Mucosa of descending colon (tissue), 3 donors: ENCODE measurements at regions not wholly inside any gene's neighbourhood (a gene's known extent, or its start where the extent isn't known, plus 50 kb on each side); places are given as distances from the start of the nearest gene placed in this dataset.

Source experiments
- ATAC-seq: fragments of 200-7000 bp; cut with Tn5 transposase; one replicate; pipeline ENCODE4 v1.9.1; 2020; ENCODE audit warnings: mild to moderate bottlenecking, moderate library complexity
- DNase-seq, 3 donors: peaks; one replicate each; pipeline ENCODE4 v3.0.0-alpha.2; 2020
- H3K36me3 ChIP-seq: fragments of 200-600 bp; one replicate; pipeline ENCODE4 v1.8.0; 2021; ENCODE audit warnings: low read depth, mild to moderate bottlenecking
- H3K4me1 ChIP-seq: fragments of 200-600 bp; one replicate; pipeline ENCODE4 v1.8.0; 2021; ENCODE audit warnings: low read depth, mild to moderate bottlenecking
- H3K4me3 ChIP-seq: fragments of 200-600 bp; one replicate; pipeline ENCODE4 v1.8.0; 2021; ENCODE audit warnings: mild to moderate bottlenecking
- H3K9me3 ChIP-seq: fragments of 200-600 bp; one replicate; pipeline ENCODE4 v1.8.0; 2021; ENCODE audit warnings: mild to moderate bottlenecking
- intact Hi-C, 2 donors: fragments of 100-400 bp; cut with DNase I in 1 of 2; cut with micrococcal nuclease in 1 of 2; formaldehyde crosslinking; loops; one replicate each; pipeline versions ENCODE4 v1.11.0 to v1.11.1; 2022; cut with DNase I, micrococcal nuclease
- TF ChIP-seq, protein P1 (sequence below): fragments of 200-600 bp; IDR thresholded peaks from one replicate; pipeline ENCODE4 v1.8.0; 2022; ENCODE audit warnings: antibody characterized with exemption, mild to moderate bottlenecking
- donor health status: DM: no; HTN: no; CAD: no; lungs with moderate emphysema.
- donor health status: DM: no; HTN: no; CAD: no.
- donor health status: DM: no; HTN: yes; CAD: no.

DNA sequence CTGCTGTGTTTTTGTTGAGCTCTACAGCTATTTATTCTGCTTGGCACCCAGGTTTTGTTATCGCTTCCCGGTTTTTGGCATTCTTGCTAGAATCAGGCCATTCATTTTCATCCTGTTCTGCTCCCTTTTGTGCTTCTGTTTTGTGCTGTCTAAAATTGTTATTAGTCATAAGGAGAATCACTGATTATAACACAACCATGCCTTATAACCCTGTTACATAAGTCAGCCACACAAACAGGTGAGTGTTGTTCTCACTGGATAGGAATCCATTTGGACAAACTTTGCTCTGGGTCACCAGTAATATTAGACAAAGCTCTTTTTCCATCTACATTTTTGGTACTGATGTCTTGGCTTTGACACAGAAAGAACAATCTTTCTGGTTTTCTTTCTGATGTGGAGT is 622.8 kb downstream of the PSAT1 start:
- ATAC-seq (no peak), DNase-seq (no peak)
- peaks cover 6% of the 10 kb centered on the region for H3K9me3 ChIP-seq
- H3K4me3 ChIP-seq: no peak overlapping the region
- TF ChIP-seq, protein P1, sequence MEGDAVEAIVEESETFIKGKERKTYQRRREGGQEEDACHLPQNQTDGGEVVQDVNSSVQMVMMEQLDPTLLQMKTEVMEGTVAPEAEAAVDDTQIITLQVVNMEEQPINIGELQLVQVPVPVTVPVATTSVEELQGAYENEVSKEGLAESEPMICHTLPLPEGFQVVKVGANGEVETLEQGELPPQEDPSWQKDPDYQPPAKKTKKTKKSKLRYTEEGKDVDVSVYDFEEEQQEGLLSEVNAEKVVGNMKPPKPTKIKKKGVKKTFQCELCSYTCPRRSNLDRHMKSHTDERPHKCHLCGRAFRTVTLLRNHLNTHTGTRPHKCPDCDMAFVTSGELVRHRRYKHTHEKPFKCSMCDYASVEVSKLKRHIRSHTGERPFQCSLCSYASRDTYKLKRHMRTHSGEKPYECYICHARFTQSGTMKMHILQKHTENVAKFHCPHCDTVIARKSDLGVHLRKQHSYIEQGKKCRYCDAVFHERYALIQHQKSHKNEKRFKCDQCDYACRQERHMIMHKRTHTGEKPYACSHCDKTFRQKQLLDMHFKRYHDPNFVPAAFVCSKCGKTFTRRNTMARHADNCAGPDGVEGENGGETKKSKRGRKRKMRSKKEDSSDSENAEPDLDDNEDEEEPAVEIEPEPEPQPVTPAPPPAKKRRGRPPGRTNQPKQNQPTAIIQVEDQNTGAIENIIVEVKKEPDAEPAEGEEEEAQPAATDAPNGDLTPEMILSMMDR: no peak
- no peaks in the 10 kb centered on the region for H3K4me1 ChIP-seq
- no peaks in the 10 kb centered on the region for H3K36me3 ChIP-seq
- intact Hi-C loops: no loop called here

DNA sequence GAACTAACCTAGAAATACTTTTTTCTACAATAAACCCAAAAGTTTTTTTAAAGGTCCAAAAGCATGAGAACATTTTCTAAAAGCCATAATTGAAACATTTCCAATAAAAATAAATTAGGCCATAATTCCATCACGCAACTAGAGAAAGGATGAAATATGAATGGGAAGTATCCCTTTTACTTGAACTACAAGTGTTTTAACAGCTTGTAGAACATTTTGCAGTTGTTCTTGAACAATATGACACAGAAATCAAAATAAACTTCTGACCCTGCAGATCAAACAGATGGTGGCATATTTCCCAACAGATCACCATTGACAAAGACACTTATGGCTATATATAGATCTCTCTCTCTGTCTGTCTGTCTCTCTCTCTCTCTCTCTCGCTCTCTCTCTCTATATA is 624.4 kb downstream of the PSAT1 start:
- Histone ChIP-seq H3K9me3 (peaks cover 3% of the 10 kb centered on the region), H3K36me3 (no peaks in the 10 kb centered on the region), H3K4me3 (no peak overlapping the region), H3K4me1 (no peaks in the 10 kb centered on the region)
- TF ChIP-seq, protein P1: no peak
- DNase-seq (no peak), ATAC-seq (no peak)
- intact Hi-C loops: no loop called here

DNA sequence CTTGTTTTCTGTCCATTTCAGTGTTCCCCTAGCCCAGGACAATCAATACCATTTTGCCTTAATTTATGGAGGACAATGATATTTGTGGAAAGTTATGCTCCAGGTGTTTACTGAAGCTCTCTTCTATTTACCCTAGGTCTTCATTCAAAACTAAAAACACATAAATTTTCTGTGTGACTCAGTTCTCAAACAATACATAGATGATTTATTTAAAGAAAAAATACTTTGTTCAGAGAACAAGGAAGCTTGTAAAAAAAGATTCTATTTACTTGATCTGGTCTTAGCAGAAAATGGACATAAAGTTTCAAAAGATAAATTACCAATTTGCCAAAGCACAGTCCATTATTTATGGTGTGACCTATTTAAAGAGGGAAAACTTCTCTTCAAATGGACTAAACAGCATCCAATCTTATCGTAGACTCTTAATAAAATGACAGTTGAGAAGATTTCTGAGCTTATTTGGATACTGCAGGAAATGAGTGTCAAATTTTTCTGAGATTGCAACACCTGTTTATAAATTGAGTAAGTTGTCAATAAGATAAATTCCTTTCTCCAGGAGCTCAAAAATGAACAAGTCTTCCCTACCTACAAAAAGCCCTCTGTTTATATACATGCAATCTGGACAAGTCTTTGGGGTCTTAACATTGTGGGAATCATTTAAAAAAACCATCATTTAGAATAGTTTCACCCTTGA is 627.2 kb downstream of the PSAT1 start:
- Histone ChIP-seq H3K4me1 (no peaks in the 10 kb centered on the region), H3K36me3 (no peaks in the 10 kb centered on the region), H3K4me3 (no peak overlapping the region), H3K9me3 (no peaks in the 10 kb centered on the region)
- no peak for ATAC-seq
- TF ChIP-seq, protein P1: no peak
- DNase-seq: no peak
- intact Hi-C loops: no loop called here

DNA sequence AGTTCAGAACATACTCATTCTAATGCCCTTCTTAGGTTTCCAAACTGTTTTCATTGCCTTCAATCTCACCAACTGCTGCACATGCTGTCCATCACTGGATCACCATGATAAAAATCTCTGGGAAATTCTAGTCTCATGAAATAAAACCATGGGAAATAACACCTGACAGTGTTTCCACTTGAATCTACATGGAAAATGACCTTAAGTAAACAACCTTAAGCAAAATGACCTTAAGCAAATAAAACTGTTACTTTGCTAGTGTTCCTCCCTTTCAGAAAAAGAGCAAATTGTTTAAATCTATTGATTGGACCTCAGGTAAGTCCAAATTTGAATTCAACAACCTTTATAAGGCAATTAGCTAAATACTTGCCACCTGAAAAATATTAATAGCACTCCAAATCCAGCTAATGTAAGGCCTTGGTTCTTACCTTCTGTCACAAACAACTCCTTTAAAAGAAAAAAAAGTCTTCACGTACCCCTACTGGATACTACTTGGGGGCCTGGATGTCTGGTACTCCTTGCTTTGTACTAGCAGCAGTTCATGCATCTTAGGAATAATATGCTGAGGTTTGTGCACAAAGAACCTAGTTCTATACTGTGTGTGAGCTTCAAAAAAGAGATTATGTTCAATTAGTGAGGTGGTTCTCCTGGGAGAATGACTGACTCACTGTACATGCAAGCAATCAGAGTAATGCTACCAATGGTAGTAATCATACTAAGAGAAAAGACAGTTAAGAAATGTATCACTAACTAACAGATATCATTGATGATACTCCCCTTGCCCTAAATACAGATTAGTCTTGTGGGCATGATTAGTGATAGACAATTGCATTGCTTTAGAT is 630.4 kb downstream of the PSAT1 start:
- intact Hi-C loops: no loop called here
- Histone ChIP-seq H3K4me3 (no peak overlapping the region), H3K4me1 (no peaks in the 10 kb centered on the region), H3K9me3 (peaks cover 2% of the 10 kb centered on the region), H3K36me3 (no peaks in the 10 kb centered on the region)
- DNase-seq: no peak
- TF ChIP-seq, protein P1: no peak
- no peak for ATAC-seq

DNA sequence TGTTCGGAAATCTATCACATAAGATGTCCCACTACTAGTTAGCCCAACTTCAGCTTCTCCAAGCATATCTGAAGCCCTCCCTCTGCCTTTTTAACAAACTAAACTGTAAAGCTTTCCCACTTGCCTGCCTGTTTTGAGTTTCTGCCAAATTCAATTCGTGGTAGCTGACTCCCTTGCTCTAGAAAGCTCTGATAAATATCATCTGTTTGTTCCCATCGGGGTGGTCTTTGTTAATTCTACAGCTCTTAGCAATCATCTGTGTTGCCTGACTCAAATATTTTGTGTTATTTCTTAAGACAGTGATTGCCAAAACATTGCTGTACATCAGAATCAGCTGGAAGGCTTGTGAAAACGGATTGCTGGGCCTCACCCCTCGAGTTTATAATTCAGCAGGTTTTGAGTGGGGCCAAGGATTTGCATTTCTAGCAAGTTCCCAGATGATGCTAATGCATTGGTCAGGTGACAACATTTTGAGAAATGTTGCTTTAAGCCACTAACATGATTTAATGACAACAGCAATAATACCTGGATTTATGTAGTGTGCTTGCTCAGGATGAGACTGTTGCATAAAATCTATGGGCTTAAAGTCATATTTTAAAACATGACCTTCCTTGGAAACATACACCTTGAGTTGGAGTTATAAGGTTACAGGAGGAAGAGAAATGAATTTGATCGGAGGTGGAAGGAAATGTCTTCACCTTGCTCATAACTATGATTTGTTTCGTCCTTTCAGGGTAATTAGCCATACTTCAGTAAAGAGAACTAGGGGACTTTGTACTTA is 631.9 kb downstream of the PSAT1 start:
- Histone ChIP-seq H3K36me3 (no peaks in the 10 kb centered on the region), H3K9me3 (peaks cover 2% of the 10 kb centered on the region), H3K4me3 (no peak overlapping the region), H3K4me1 (no peaks in the 10 kb centered on the region)
- TF ChIP-seq, protein P1: no peak
- ATAC-seq (no peak), DNase-seq (no peak)
- intact Hi-C loops: no loop called here
